A549 (cell line): ENCODE measurements at regions not wholly inside any gene's neighbourhood (a gene's known extent, or its start where the extent isn't known, plus 50 kb on each side); places are given as distances from the start of the nearest gene placed in this dataset.
A peak's percentile ranks its signal among the peaks of the same experiment; 100 is the strongest.

ENCODE experiments used
- ATAC-seq, 2 experiments: fragments of 200-7000 bp in 1 of 2; fragments of >200 bp in 1 of 2; cut with Nextera tagmentation in 1 of 2; cut with Tn5 transposase in 1 of 2; 3 replicates each; pipeline versions ENCODE4 v1.8.0 to v1.9.1; 2018 to 2020; ENCODE audit warnings: mild to moderate bottlenecking in 1 of 2, moderate library complexity in 1 of 2
- CTCF ChIA-PET: fragments of 300-600 bp; sonication (Branson Sonifier 250); formaldehyde crosslinking; extraction: SDS; loops from one replicate; lab custom pipeline; 2021; ENCODE audit warnings: antibody characterized with exemption, inconsistent platforms; lab: Yijun Ruan, JAX
- POLR2A ChIA-PET: fragments of 350-600 bp; formaldehyde crosslinking; extraction: SDS; loops from one replicate; lab custom pipeline; 2021; ENCODE audit warnings: antibody characterized with exemption, inconsistent platforms; lab: Yijun Ruan, JAX
- DNase-seq, 2 experiments: peaks; one replicate each; pipeline versions ENCODE4 v3.0.0 to v3.0.0-alpha.2; 2011 to 2016; ENCODE audit warnings: low read depth in 1 of 2, low spot score in 1 of 2
- FAIRE-seq: peaks from 2 replicates; lab custom pipeline; 2011; peaks lifted over from hg19 to GRCh38; lab: Jason Lieb, UNC
- H3K27ac ChIP-seq, 2 experiments: fragments of >200 bp; sonication (Bioruptor Twin); formaldehyde crosslinking; 3 replicates each; pipeline ENCODE4 v1.5.1; 2016 to 2017
- H3K4me1 ChIP-seq: fragments of >200 bp; sonication (Bioruptor Twin); formaldehyde crosslinking; 3 replicates; pipeline ENCODE4 v1.6.1; 2016
- H3K4me2 ChIP-seq: fragments of >200 bp; sonication (Bioruptor Twin); formaldehyde crosslinking; 3 replicates; pipeline ENCODE4 v1.6.1; 2016
- H3K4me3 ChIP-seq: fragments of >200 bp; sonication (Bioruptor Twin); formaldehyde crosslinking; 3 replicates; pipeline ENCODE4 v1.5.1; 2016
- H3K9me3 ChIP-seq: fragments of >200 bp; sonication (Bioruptor Twin); formaldehyde crosslinking; 3 replicates; pipeline ENCODE4 v1.6.1; 2016
- BCL3 ChIP-seq: fragments of >200 bp; sonication (Bioruptor Twin); formaldehyde crosslinking; IDR thresholded peaks from 3 replicates; pipeline ENCODE4 v1.6.1; 2016
- BHLHE40 ChIP-seq: IDR thresholded peaks from 2 replicates; pipeline ENCODE4 v1.6.1; 2012; ENCODE audit warnings: low read depth, low read length, inconsistent platforms
- CBX2 ChIP-seq: fragments of 200-600 bp; sonication (generic); IDR thresholded peaks from 2 replicates; pipeline ENCODE4 v1.6.1; 2016; ENCODE audit warnings: low read depth, mild to moderate bottlenecking, borderline replicate concordance
- CEBPB ChIP-seq, 2 experiments: fragments of >200 bp in 1 of 2; sonication (Bioruptor Twin) in 1 of 2; formaldehyde crosslinking in 1 of 2; IDR thresholded peaks; 2 replicates each; pipeline ENCODE4 v1.6.1; 2012 to 2016
- CHD4 ChIP-seq: fragments of 200-600 bp; sonication (generic); IDR thresholded peaks from 2 replicates; pipeline ENCODE4 v1.6.1; 2016; ENCODE audit warnings: antibody characterized with exemption, mild to moderate bottlenecking, borderline replicate concordance
- E2F6 ChIP-seq: IDR thresholded peaks from 2 replicates; pipeline ENCODE4 v1.6.1; 2012; ENCODE audit warnings: low read depth, borderline replicate concordance
- EHF ChIP-seq: fragments of 250-450 bp; sonication (Bioruptor Pico); IDR thresholded peaks from 2 replicates; pipeline ENCODE4 v1.5.0; 2020; ENCODE audit warnings: mild to moderate bottlenecking
- ELK1 ChIP-seq: fragments of 150-350 bp; IDR thresholded peaks from 2 replicates; pipeline ENCODE4 v1.6.1; 2014; ENCODE audit warnings: low read depth, mild to moderate bottlenecking, low read length
- FOSL2 ChIP-seq, 2 experiments: fragments of 450-650 bp in 1 of 2; fragments of >200 bp in 1 of 2; sonication (Bioruptor Twin) in 1 of 2; formaldehyde crosslinking; IDR thresholded peaks; 2 replicates each; pipeline versions ENCODE4 v1.5.0 to v1.6.1; 2016 to 2020; ENCODE audit warnings: mild to moderate bottlenecking in 1 of 2, moderate library complexity in 1 of 2
- FOXS1 ChIP-seq: fragments of 250-450 bp; sonication (Bioruptor Pico); IDR thresholded peaks from 2 replicates; pipeline ENCODE4 v1.5.0; 2020; ENCODE audit warnings: mild to moderate bottlenecking, moderate library complexity
- GATA3 ChIP-seq: IDR thresholded peaks from 2 replicates; pipeline ENCODE4 v1.6.1; 2012; ENCODE audit warnings: borderline replicate concordance
- HDAC2 ChIP-seq: fragments of 200-600 bp; sonication (generic); IDR thresholded peaks from 2 replicates; pipeline ENCODE4 v1.6.1; 2016
- HOXA7 ChIP-seq: fragments of 250-450 bp; sonication (Bioruptor Pico); IDR thresholded peaks from 2 replicates; pipeline ENCODE4 v1.5.0; 2020; ENCODE audit warnings: mild to moderate bottlenecking, moderate library complexity
- JUN ChIP-seq, 2 experiments: fragments of >200 bp; sonication (Bioruptor Twin); formaldehyde crosslinking; IDR thresholded peaks; 2 replicates in 1 of 2; 3 replicates in 1 of 2; pipeline ENCODE4 v1.6.1; 2016 to 2017
- JUNB ChIP-seq: fragments of >200 bp; sonication (Bioruptor Twin); formaldehyde crosslinking; IDR thresholded peaks from 2 replicates; pipeline ENCODE4 v1.6.1; 2016
- KDM1A ChIP-seq: fragments of 200-600 bp; sonication (generic); IDR thresholded peaks from 2 replicates; pipeline ENCODE4 v1.6.1; 2016; ENCODE audit warnings: low read depth, mild to moderate bottlenecking
- MAX ChIP-seq: IDR thresholded peaks from 2 replicates; pipeline ENCODE4 v1.6.1; 2012
- MAZ ChIP-seq: fragments of 150-350 bp; IDR thresholded peaks from 2 replicates; pipeline ENCODE4 v1.6.1; 2014; ENCODE audit warnings: antibody characterized with exemption, low read depth, low read length, borderline replicate concordance
- MYC ChIP-seq: IDR thresholded peaks from 2 replicates; pipeline ENCODE4 v1.6.1; 2012; ENCODE audit warnings: mild to moderate bottlenecking, inconsistent platforms, low read length, improper control_type of control experiment, borderline replicate concordance
- NPAS2 ChIP-seq: fragments of 250-450 bp; sonication (Bioruptor Pico); IDR thresholded peaks from 2 replicates; pipeline ENCODE4 v1.8.0; 2022; ENCODE audit warnings: mild to moderate bottlenecking, moderate library complexity, borderline replicate concordance
- PBX3 ChIP-seq: IDR thresholded peaks from 2 replicates; pipeline ENCODE4 v1.6.1; 2012
- PHF8 ChIP-seq: fragments of 200-600 bp; sonication (generic); IDR thresholded peaks from 2 replicates; pipeline ENCODE4 v1.6.1; 2016; ENCODE audit warnings: low read depth, mild to moderate bottlenecking, antibody characterized with exemption, moderate library complexity, borderline replicate concordance
- POLR2A ChIP-seq: IDR thresholded peaks from 2 replicates; pipeline ENCODE4 v1.6.1; 2012; ENCODE audit warnings: mild to moderate bottlenecking, low read length
- RAD21 ChIP-seq, 2 experiments: fragments of >200 bp in 1 of 2; sonication (Bioruptor Twin) in 1 of 2; formaldehyde crosslinking in 1 of 2; IDR thresholded peaks in 1 of 2; conservative IDR thresholded peaks in 1 of 2; 2 replicates in 1 of 2; 3 replicates in 1 of 2; pipeline ENCODE4 v1.6.1; 2012 to 2018; ENCODE audit warnings: inconsistent platforms in 1 of 2
- RCOR1 ChIP-seq: fragments of 150-350 bp; IDR thresholded peaks from 2 replicates; pipeline ENCODE4 v1.6.1; 2014; ENCODE audit warnings: antibody characterized with exemption, low read length, low read depth
- RNF2 ChIP-seq: fragments of 200-600 bp; sonication (generic); IDR thresholded peaks from 2 replicates; pipeline ENCODE4 v1.6.1; 2016; ENCODE audit warnings: low read depth, mild to moderate bottlenecking, antibody characterized with exemption, moderate library complexity, borderline replicate concordance
- TP53 ChIP-seq: fragments of 250-450 bp; sonication (Bioruptor Pico); IDR thresholded peaks from 2 replicates; pipeline ENCODE4 v1.5.0; 2021; ENCODE audit warnings: mild to moderate bottlenecking, moderate library complexity
- ZC3H11A ChIP-seq: fragments of 450-650 bp; IDR thresholded peaks from 2 replicates; pipeline ENCODE4 v1.6.1; 2014; ENCODE audit warnings: antibody characterized with exemption, mild to moderate bottlenecking
- ZFP36 ChIP-seq: fragments of 450-650 bp; IDR thresholded peaks from 2 replicates; pipeline ENCODE4 v1.6.1; 2014; ENCODE audit warnings: borderline replicate concordance; ENCODE audit not compliant: partially characterized antibody
- ZNF302 ChIP-seq: fragments of 250-450 bp; sonication (Bioruptor Pico); IDR thresholded peaks from 2 replicates; pipeline ENCODE4 v1.9.0; 2021; ENCODE audit warnings: inconsistent platforms, mild to moderate bottlenecking, moderate library complexity
- ZSCAN20 ChIP-seq: fragments of 250-450 bp; sonication (Bioruptor Pico); IDR thresholded peaks from 2 replicates; pipeline ENCODE4 v1.8.0; 2022; ENCODE audit warnings: mild to moderate bottlenecking, moderate library complexity
- WGBS: methylation state at CpG from one replicate; pipeline ENCODE4 v1.1.6; 2017; ENCODE audit errors: missing lambda C conversion rate; 5-methylcytosine and 5-hydroxymethylcytosine counted together

GRCh38 chr11:60592601-60593000 is 77.4 kb downstream of the MS4A13 start:
- ChIA-PET POLR2A (no interaction called here), CTCF (no interaction called here)
- Histone ChIP-seq H3K4me1 (no peaks in the 10 kb centered on the region), H3K27ac (no peak overlapping the region), H3K4me3 (no peak overlapping the region), H3K9me3 (no peaks in the 10 kb centered on the region), H3K4me2 (no peak overlapping the region)
- no peak for FAIRE-seq
- TF ChIP-seq POLR2A (no peak), ELK1 (no peak), ZC3H11A (no peak), FOXS1 (CRISPR knock-in tag) (no peak), FOSL2 (IDR thresholded peaks at IDR 0.05) (no peak), FOSL2 (CRISPR knock-in tag; IDR thresholded peaks at IDR 0.05) (no peak), BHLHE40 (no peak), KDM1A (no peak), RCOR1 (no peak), ZFP36 (no peak), ZSCAN20 (CRISPR knock-in tag) (no peak), CEBPB (IDR thresholded peaks at IDR 0.05) (no peak), JUN (IDR thresholded peaks at IDR 0.05) (no peak), HDAC2 (no peak), NPAS2 (no peak), RAD21 (conservative IDR thresholded peaks at IDR 0.05 in 1 of 2, IDR thresholded peaks at IDR 0.05 in 1 of 2) (no peak), TP53 (CRISPR knock-in tag) (no peak), EHF (CRISPR knock-in tag) (no peak)
- no peak for DNase-seq
- 41% methylated on average over 4 of the region's 4 CpGs for WGBS
- ATAC-seq, result no peak

- no peaks in the 10 kb centered on the region for H3K4me1 ChIP-seq
- H3K27ac ChIP-seq, result no peak overlapping the region
- no peak for ATAC-seq
- ChIA-PET POLR2A (no interaction called here), CTCF (interaction anchor here (0.8 to 1.6 kb wide), 2 partner anchors 18 to 251 kb away, joined by 3 read pairs; no protein-coding TSS in a partner anchor)
- H3K4me2 ChIP-seq, result no peak overlapping the region
- WGBS, result 13% methylated on average over 4 of the region's 4 CpGs
- no peak for TF ChIP-seq TP53 (CRISPR knock-in tag)
- no peak overlapping the region for H3K4me3 ChIP-seq
- no peaks in the 10 kb centered on the region for H3K9me3 ChIP-seq
- DNase-seq, result no peak
- no peak for FAIRE-seq
These were observed 79.9 kb downstream of the MS4A13 start for GRCh38 chr11:60594998-60595642.

GRCh38 chr11:60607483-60607882 is 91.9 kb upstream of the MS4A8 start:
- H3K27ac ChIP-seq, result no peak overlapping the region
- TF ChIP-seq MAZ (no peak), HOXA7 (CRISPR knock-in tag) (no peak), GATA3 (no peak), PHF8 (no peak), CHD4 (no peak), MAX (no peak), JUNB (no peak), CBX2 (no peak), MYC (no peak), TP53 (CRISPR knock-in tag) (no peak), EHF (CRISPR knock-in tag) (no peak), ZNF302 (CRISPR knock-in tag) (no peak), PBX3 (no peak), JUN (IDR thresholded peaks at IDR 0.05) (no peak), FOXS1 (CRISPR knock-in tag) (no peak), RNF2 (no peak), E2F6 (no peak), BCL3 (no peak), POLR2A (no peak), FOSL2 (IDR thresholded peaks at IDR 0.05) (no peak), FOSL2 (CRISPR knock-in tag; IDR thresholded peaks at IDR 0.05) (no peak)
- TF ChIP-seq, all 56 proteins: peak for 0
- ChIA-PET POLR2A (no interaction called here), CTCF (interaction anchor here (0.9 kb wide), 1 partner anchor 9 kb away, joined by 4 read pairs; no protein-coding TSS in a partner anchor)
- DNase-seq, result no peak
- ATAC-seq, result peak; percentile 46 to 50; a peak in 4 of 6 replicates
- H3K4me3 ChIP-seq, result no peak overlapping the region
- H3K4me1 ChIP-seq, result no peaks in the 10 kb centered on the region
- FAIRE-seq, result no peak
- no peaks in the 10 kb centered on the region for H3K9me3 ChIP-seq
- 3% methylated on average over 3 of the region's 3 CpGs for WGBS
- H3K4me2 ChIP-seq, result no peak overlapping the region
